RPMI8226 (cell line): ENCODE measurements at regions not wholly inside any gene's neighbourhood (a gene's known extent, or its start where the extent isn't known, plus 50 kb on each side); places are given as distances from the start of the nearest gene placed in this dataset.

Source experiments
- DNase-seq: peaks from one replicate; pipeline ENCODE4 v3.0.0-alpha.2; 2015

DNA sequence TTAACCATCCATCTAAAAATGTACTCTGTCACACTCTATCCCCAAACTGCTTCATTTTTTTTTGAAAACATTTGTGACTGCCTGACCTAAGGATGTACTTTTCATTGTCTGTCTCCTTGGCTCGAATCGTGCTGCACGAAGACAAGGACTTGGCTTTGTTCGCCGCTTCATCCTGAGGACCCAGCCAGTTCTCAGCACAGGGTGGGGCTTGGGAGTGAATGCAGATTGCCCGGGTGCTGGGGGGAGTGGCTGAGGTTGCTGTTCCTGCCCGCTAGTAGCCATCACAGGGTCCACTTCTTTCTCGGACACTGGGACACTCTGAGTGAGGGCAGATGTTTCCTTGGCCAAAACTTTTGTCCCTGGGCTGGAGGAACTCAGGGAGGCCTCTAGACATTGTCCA is 70.1 kb upstream of the CLCN4 start:
- no peak for DNase-seq

DNA sequence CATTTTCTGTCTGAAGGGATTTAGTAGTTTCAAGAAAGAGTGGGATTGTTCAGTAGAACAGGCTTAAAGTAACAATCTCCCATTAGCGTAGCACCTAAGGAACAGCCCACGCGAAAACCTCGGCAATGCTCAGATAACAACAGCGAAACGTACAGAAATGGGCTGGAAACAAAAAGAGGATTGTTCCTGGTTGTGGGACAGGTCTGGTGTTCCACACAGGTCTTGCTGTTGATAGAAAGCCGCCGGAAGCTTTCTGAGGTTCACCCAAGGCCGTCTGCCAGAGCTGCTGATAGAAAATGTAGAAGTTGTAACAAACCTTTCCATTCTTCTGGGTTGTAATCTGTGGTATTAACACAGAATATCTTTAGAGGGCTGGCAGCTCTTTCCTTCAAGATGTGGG is 69.4 kb upstream of the CLCN4 start:
- no peak for DNase-seq

GRCh38 chrX:10089378-10089795 is 67.4 kb upstream of the CLCN4 start:
- DNase-seq, result no peak

GRCh38 chrX:10090319-10090718 is 66.5 kb upstream of the CLCN4 start:
- no peak for DNase-seq

- no peak for DNase-seq
Observed at GRCh38 chrX:10095246-10095645, 61.5 kb upstream of the CLCN4 start.

GRCh38 chrX:10095698-10096432 is 60.9 kb upstream of the CLCN4 start:
- DNase-seq, result no peak

DNA sequence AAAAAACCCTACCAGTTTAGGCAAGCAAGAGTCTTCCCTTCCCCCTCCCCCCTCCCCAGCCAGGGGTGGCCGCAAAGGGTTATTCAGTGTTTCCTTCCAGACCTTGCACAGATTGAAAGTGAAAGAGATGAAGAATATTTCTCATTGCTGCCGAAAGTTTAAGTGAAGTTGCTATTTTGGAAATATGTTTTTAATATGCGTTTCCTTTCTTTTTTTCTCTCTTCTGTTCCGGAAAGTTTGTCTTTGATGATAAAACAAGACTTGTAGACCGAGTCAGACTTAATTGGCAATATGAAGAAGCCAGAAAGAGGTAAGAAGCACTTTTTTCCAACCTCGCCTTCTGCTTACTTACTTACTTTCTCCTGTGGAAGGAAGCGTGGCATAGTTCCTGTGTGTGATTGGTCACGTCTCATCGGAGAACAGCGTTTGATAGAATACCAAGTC is 58.5 kb upstream of the CLCN4 start:
- DNase-seq, result peak; percentile 67

- no peak for DNase-seq
Observed at GRCh38 chrX:10099411-10099810, 57.4 kb upstream of the CLCN4 start.

GRCh38 chrX:10101269-10101668 is 55.5 kb upstream of the CLCN4 start:
- DNase-seq, result no peak

GRCh38 chrX:10102046-10102704 is 54.6 kb upstream of the CLCN4 start:
- DNase-seq, result no peak

- DNase-seq, result no peak
Observed at GRCh38 chrX:10103023-10103422, 53.8 kb upstream of the CLCN4 start.

DNA sequence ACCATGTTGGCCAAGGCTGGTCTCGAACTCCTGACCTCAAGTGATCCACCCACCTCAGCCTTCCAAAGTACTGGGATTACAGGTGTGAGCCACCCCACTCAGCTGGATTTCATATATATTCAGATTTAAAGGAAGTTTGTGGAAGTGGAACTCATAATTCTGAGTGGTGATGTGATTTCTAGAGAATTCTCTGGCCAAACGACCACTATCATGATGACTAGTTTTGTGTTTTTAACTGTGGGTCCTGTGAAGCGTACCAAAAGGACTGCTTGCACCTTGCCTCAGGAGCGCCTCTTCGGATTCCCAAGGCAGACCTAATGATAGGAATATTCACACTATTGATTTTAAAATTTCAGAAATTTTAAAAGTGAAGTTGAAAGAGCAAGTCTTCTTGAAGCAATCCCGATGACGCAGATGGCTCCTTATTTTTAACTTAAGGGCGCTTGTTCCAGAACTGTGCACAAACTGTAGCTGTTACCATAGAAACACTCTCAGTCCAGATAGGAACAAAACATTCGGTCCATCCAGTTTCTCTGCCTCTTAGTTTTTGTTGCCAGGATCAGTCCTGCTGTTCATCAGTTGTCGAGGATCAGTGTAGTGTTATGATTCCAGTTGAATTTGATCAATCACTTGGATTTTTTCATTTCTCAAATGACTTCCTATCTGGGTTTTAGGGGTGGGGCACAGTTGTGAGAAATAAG is 51.7 kb upstream of the CLCN4 start:
- no peak for DNase-seq

- DNase-seq, result peak; percentile 72
Observed at GRCh38 chrX:10106806-10107205, 50.0 kb upstream of the CLCN4 start.
